ENCODE measurements at regions not wholly inside any gene's neighbourhood (a gene's known extent, or its start where the extent isn't known, plus 50 kb on each side); places are given as distances from the start of the nearest gene placed in this dataset.

GRCh38 chr3:163952499-163952898, 1125.8 kb downstream of the SI start:
- Histone ChIP-seq H3K4me3 (ENCODE audit: low read depth in 2 of 2, low read length in 1 of 2) (no peak overlapping the region), H3F3A (replicated peaks; ENCODE audit: insufficient read depth) (no peaks in the 10 kb centered on the region), H3K9me3 (no peaks in the 10 kb centered on the region), H3K36me3 (replicated peaks in 1 of 2; ENCODE audit: control insufficient read depth in 1 of 2, insufficient read depth in 2 of 2, low read length in 1 of 2) (no peaks in the 10 kb centered on the region), H3K27me3 (ENCODE audit: insufficient read depth) (no peaks in the 10 kb centered on the region), H3K9me2 (peaks cover 3% of the 10 kb centered on the region; the same call in 1 of the 2 replicates), H3K27ac (ENCODE audit: low read depth in 2 of 2, low read length in 1 of 2) (no peak overlapping the region), H4K20me1 (ENCODE audit: insufficient read depth) (no peaks in the 10 kb centered on the region), H3K4me1 (ENCODE audit: control insufficient read depth in 1 of 2, insufficient read depth in 2 of 2, low read depth in 1 of 2, low read length in 1 of 2) (no peaks in the 10 kb centered on the region), H3K79me2 (ENCODE audit: insufficient read depth) (no peaks in the 10 kb centered on the region), H2AFZ (ENCODE audit: low read depth) (no peak overlapping the region), H3K9ac (no peak overlapping the region), H3K4me2 (no peak overlapping the region)
- no peak for DNase-seq
- POLR2A ChIA-PET: no interaction called here
- CTCF ChIA-PET: interaction anchor here (0.6 to 1.5 kb wide), 2 partner anchors 26 to 1233 kb away, joined by 3 read pairs; no protein-coding TSS in a partner anchor
- no CpG with 5 or more reads among the region's 3 CpGs for WGBS (ENCODE audit: low lambda C conversion rate)
- TF ChIP-seq CHD2 (IDR thresholded peaks at IDR 0.05; ENCODE audit: low read length, partially characterized antibody) (no peak), GATA2 (CRISPR knock-in tag; IDR thresholded peaks at IDR 0.05) (no peak), RAD21 (IDR thresholded peaks at IDR 0.05; ENCODE audit: low read length) (no peak), RFX5 (IDR thresholded peaks at IDR 0.05; ENCODE audit: low read length) (no peak), RCOR1 (IDR thresholded peaks at IDR 0.05; ENCODE audit: low read length) (no peak), FOXJ3 (CRISPR knock-in tag; IDR thresholded peaks at IDR 0.05) (no peak)
- TF ChIP-seq, protein P1, sequence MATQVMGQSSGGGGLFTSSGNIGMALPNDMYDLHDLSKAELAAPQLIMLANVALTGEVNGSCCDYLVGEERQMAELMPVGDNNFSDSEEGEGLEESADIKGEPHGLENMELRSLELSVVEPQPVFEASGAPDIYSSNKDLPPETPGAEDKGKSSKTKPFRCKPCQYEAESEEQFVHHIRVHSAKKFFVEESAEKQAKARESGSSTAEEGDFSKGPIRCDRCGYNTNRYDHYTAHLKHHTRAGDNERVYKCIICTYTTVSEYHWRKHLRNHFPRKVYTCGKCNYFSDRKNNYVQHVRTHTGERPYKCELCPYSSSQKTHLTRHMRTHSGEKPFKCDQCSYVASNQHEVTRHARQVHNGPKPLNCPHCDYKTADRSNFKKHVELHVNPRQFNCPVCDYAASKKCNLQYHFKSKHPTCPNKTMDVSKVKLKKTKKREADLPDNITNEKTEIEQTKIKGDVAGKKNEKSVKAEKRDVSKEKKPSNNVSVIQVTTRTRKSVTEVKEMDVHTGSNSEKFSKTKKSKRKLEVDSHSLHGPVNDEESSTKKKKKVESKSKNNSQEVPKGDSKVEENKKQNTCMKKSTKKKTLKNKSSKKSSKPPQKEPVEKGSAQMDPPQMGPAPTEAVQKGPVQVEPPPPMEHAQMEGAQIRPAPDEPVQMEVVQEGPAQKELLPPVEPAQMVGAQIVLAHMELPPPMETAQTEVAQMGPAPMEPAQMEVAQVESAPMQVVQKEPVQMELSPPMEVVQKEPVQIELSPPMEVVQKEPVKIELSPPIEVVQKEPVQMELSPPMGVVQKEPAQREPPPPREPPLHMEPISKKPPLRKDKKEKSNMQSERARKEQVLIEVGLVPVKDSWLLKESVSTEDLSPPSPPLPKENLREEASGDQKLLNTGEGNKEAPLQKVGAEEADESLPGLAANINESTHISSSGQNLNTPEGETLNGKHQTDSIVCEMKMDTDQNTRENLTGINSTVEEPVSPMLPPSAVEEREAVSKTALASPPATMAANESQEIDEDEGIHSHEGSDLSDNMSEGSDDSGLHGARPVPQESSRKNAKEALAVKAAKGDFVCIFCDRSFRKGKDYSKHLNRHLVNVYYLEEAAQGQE (IDR thresholded peaks at IDR 0.05; ENCODE audit: low read depth, low read length): no peak
- TF ChIP-seq, protein P2, sequence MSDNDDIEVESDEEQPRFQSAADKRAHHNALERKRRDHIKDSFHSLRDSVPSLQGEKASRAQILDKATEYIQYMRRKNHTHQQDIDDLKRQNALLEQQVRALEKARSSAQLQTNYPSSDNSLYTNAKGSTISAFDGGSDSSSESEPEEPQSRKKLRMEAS (IDR thresholded peaks at IDR 0.05; ENCODE audit: low read depth): no peak
- TF ChIP-seq, protein P3, sequence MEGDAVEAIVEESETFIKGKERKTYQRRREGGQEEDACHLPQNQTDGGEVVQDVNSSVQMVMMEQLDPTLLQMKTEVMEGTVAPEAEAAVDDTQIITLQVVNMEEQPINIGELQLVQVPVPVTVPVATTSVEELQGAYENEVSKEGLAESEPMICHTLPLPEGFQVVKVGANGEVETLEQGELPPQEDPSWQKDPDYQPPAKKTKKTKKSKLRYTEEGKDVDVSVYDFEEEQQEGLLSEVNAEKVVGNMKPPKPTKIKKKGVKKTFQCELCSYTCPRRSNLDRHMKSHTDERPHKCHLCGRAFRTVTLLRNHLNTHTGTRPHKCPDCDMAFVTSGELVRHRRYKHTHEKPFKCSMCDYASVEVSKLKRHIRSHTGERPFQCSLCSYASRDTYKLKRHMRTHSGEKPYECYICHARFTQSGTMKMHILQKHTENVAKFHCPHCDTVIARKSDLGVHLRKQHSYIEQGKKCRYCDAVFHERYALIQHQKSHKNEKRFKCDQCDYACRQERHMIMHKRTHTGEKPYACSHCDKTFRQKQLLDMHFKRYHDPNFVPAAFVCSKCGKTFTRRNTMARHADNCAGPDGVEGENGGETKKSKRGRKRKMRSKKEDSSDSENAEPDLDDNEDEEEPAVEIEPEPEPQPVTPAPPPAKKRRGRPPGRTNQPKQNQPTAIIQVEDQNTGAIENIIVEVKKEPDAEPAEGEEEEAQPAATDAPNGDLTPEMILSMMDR (IDR thresholded peaks at IDR 0.05): no peak
- TF ChIP-seq, protein P4, sequence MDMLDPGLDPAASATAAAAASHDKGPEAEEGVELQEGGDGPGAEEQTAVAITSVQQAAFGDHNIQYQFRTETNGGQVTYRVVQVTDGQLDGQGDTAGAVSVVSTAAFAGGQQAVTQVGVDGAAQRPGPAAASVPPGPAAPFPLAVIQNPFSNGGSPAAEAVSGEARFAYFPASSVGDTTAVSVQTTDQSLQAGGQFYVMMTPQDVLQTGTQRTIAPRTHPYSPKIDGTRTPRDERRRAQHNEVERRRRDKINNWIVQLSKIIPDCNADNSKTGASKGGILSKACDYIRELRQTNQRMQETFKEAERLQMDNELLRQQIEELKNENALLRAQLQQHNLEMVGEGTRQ (IDR thresholded peaks at IDR 0.05; ENCODE audit: borderline replicate concordance, low read depth, low read length): no peak

Measured in SK-N-SH (cell line).